Activated CD4-positive, CD25-positive, alpha-beta regulatory T cell treated with anti-CD3 and anti-CD28 coated beads, Interleukin-2, amount 50 U/mL, for 24 hours (primary cell): ENCODE measurements at regions not wholly inside any gene's neighbourhood (a gene's known extent, or its start where the extent isn't known, plus 50 kb on each side); places are given as distances from the start of the nearest gene placed in this dataset.

Experiments
- ATAC-seq, 2 donors: fragments of 150-1000 bp; cut with Tn5 transposase; one replicate each; pipeline ENCODE4 v1.10.0; 2021; ENCODE audit warnings: mild to moderate bottlenecking in 1 of 2, moderate library complexity in 1 of 2

DNA sequence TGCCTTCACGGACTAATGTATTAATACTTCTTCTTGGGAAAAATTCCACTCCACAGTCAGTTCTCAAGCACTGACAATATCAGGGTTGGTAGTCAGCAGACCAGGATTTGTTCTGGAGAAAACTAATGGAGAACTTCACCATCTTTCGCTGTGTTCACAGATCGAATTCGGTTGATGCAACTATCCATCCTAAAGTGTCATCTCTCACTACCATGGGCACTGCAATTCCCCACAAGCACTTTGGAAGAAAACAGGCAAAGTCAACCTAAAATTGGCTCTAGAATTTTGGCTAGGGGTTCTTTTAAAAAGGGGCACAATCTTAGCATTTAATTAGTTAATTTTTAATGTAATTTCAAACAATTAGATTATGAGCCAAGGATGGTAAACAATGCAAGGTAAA lies 164.4 kb downstream of the HGF start:
- ATAC-seq = no peak

DNA sequence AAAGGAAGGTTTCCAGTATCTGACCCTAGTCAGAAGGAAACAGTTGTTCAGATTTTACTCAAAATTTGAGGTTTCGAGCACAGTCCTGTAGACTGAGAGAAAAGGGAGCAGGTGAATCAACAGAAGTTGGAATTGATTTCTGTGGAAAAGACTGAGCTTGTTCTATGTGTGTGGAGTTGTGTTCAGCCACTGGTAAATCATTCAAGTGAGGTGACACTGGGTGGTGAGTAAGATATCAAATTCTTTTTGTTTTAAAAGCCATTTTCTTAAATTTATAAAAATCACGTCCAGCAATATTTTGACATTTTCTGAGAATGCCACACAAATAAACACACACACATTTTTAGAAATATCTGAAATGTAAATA lies 165.1 kb downstream of the HGF start:
- no peak for ATAC-seq

DNA sequence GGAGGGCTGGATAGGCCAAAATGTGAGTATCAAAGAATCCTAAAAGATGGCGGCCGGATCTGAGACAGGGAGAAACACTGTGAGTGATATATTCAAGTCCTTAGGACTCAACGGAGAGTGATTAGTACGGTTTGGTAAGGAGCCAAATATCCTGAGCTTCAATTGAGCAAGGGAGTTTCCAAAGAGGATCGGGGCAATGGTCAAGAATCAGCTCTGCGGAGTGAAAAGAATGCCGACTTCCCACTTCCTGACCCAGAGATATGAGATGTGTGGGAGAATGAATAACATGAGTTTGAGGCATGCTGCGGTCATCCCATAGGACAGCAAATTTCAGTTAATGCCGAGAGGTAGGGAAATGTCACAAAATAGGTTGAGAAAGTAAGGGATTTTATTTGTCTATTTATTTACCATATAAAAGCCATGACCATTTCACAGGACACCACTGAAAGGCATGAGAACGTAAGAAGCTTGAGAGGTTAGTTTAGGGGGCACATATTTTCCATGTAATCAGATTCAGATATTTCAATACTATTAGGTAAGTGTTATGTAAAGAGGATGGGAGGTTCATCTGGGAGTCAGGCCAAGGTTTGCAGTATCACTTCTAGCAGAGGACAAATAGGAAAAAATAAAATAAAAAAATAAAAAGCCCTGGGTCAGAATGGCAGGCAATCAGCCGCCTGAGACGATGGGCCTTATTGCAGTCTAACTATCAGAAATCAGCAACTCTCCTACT lies 165.6 kb downstream of the HGF start:
- no peak for ATAC-seq

DNA sequence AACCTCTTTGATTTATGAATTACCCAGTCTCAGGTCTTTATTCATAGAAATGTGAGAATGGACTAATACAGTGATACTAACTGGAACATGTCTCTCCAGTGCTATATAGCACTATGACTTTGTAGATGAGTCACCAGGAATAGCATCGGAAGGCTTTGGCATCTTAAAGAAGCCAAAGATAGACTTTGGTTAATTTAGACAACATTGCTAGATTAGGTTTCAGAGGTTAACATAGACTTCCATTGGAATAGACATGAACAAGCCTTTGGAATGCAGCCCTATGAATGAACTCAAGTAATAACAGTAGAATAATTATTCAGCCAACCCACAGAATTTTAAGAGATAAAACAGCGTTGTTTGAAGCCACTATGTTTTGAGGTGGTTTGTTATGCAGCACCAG lies 169.2 kb downstream of the HGF start:
- ATAC-seq = no peak

DNA sequence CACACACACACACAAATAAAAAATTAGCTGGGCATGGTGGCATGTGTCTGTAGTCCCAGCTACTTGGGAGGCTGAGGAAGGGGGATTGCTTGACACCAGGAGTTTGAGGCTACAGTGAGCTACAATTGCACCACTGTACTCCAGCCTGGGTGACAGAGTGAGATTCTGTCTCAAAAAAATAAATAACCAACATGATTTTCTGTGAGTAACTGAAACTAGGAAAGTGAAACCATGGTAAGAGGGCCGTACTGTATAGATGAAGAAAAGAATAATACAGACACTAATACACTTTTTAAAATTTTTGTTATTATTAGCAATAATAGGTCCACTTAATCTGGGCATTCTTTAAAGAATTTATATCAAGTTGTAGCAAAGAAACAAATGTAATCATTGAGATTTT lies 170.9 kb downstream of the HGF start:
- ATAC-seq = no peak

DNA sequence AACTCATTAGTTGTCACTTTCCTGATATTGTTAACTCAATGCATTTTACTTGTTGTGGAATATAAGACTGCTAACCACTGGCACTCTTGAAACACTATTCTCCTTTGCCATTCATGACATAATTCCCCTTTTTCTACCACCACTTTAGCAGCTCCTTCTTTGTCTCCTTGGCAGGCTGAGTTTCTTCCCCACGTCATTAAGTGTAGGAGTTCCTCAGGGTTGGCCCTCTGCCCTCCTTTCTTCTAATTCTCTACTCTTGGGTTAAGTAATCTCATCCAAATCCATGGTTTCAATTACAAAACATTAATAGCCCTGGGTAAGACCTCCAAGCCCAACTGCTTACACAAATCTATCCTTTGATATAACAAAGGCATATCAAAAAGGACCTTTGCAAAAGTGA lies 175.1 kb downstream of the HGF start:
- no peak for ATAC-seq

DNA sequence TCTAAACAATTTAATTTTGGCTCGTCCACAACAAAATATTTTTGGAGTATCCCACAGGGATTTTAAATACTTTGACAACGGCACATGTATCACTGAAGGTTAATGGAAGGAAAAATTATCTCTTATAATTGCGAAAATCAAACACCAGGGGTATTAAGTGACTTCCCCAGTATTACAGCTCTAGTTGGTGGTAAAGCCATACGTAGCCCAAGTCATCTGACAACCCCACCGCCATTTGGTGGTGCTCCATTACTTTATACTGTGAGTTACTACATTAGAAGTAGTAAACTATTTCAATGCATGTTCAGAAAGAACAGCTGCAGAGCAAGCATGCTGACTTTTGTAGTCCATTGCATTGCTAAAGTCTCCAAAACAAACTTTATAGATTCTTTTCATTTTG lies 179.7 kb downstream of the HGF start:
- no peak for ATAC-seq

- ATAC-seq = no peak
Observed at GRCh38 chr7:81584667-81585066, 185.2 kb downstream of the HGF start.

GRCh38 chr7:81583882-81584533 lies 185.8 kb downstream of the HGF start:
- no peak for ATAC-seq

GRCh38 chr7:81583090-81583489 lies 186.8 kb downstream of the HGF start:
- ATAC-seq = no peak

DNA sequence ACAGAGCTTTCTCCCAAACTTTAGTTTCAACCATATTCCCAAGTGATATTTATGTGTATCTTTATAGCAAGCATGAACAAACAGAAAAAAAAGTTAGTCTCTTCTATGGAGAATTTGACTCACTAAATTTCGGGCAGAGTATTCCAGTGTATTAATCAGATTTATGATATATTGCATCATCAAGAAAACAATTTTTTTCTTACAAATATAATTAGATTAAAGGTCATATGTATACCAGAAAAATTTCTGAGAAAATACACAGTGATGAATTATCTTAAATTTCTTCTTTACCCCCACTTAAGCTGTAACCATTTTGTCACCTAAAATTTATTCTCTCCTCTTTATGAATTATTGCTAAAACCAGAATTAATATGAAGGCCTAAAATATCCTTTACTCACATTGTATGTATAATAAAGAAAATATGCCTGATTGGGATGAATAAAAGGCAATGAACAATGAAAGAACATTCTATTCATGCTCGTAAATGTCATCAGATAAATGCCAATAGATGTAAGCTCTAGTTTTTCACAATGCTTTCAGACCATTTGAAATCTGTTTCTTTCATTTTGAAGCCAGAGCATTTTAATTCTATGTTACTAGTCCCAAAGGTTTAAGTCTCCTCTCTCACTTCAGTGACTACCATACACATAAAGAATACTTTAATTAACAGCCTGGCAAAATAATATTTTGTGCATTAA lies 192.1 kb downstream of the HGF start:
- ATAC-seq = no peak

GRCh38 chr7:81574723-81575326 lies 195.0 kb downstream of the HGF start:
- ATAC-seq = no peak

DNA sequence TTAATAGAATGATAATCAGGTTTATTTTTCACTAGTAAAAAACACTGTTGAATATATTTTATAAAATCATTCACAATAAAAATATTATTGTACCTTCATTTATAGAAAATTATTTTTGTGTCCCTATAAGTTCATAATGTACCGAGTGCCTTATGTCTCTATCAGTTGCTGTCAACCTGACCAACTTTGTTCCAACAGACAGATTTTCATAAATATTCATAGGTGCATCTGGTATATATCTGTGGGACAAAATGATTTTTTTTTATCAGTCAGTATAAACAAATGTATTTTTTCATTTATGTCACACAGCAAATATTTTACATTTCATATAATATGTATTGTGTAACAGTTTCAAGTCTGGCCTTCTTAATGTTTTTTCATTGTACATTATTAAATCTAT lies 195.9 kb downstream of the HGF start:
- ATAC-seq = no peak

DNA sequence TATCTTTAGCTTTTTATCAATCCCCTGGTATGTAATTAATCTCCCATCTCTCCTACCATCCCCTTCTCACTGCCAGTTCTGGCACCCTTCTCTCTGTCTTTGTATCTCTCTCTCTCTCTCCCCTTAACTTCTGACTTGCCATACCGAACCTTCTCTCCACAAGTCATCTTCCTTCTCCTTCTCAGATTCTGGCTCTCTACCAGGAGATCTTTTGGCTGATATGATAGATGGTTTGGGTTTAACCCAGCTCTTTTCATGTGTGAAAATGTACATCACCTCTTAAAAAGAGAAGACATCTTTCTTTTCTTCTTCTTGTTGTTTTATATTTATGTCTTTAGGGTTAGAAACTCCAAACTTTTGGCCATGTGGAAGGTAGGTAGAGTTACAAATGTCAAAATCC lies 196.7 kb downstream of the HGF start:
- ATAC-seq = no peak

DNA sequence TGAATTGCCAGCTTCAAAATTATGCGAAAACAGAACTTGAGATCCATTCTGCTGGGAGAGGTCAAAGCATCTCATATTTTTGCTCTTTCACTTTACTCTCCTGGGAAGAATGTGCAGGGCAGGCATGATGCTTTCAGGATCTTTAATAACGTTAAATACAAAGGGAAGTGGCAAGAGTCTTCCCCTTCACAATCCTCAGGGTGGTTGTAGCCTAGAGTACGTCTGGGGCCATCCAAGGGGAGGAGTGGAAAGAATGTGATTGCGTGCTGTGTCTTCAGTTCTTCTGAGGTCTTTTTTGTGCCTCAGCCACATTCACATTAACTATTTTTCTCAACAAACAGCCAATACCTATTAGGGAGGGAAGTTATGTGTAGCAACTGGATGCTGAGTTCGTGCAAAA lies 207.3 kb downstream of the HGF start:
- no peak for ATAC-seq

GRCh38 chr7:81560708-81561107 lies 209.1 kb downstream of the HGF start:
- ATAC-seq = no peak

GRCh38 chr7:81549484-81550016 lies 220.3 kb downstream of the HGF start:
- ATAC-seq = no peak

GRCh38 chr7:81534996-81535395 lies 234.9 kb downstream of the HGF start:
- ATAC-seq = no peak

- no peak for ATAC-seq
Observed at GRCh38 chr7:81534446-81534845, 235.4 kb downstream of the HGF start.

DNA sequence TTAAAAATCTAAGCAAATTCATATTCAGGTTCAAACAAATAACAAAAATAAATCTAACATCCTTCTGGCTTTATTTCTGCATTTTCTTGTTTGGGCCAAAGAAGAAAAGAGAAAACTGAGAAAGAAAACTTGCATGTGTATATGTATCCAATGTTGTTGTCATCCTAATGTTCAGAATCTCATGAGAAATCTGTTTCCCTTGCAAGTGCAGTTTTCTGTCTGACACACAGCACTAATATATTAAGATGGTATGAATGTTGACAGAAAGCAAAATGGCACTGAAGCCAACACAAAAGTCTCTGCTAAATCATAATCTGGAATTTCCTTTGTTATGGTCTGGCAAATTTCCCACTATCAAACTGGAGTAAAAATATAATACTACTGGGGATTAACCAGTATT lies 235.9 kb downstream of the HGF start:
- ATAC-seq = no peak

GRCh38 chr7:81533426-81533825 lies 236.4 kb downstream of the HGF start:
- no peak for ATAC-seq

DNA sequence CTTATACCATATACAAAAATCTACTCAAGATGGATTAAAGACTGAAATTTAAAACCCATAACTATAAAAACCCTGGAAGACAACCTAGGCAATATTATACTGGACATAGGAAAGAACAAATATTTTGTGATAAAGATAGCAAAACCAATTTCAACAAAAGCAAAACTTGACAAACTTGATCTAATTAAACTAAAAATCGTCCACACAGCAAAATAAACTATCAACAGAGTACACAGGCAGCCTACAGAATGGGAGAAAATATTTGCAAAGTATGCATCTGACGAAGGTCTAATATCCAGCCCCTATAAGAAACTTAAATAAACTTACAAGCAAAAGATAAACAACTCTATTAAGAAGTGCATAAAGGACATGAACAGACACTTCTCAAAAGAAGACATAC lies 240.1 kb downstream of the HGF start:
- no peak for ATAC-seq

- no peak for ATAC-seq
Observed at GRCh38 chr7:81527651-81528050, 242.2 kb downstream of the HGF start.

GRCh38 chr7:81526971-81527370 lies 242.9 kb downstream of the HGF start:
- ATAC-seq = no peak
